ENCODE measurements at regions not wholly inside any gene's neighbourhood (a gene's known extent, or its start where the extent isn't known, plus 50 kb on each side); places are given as distances from the start of the nearest gene placed in this dataset.

DNA sequence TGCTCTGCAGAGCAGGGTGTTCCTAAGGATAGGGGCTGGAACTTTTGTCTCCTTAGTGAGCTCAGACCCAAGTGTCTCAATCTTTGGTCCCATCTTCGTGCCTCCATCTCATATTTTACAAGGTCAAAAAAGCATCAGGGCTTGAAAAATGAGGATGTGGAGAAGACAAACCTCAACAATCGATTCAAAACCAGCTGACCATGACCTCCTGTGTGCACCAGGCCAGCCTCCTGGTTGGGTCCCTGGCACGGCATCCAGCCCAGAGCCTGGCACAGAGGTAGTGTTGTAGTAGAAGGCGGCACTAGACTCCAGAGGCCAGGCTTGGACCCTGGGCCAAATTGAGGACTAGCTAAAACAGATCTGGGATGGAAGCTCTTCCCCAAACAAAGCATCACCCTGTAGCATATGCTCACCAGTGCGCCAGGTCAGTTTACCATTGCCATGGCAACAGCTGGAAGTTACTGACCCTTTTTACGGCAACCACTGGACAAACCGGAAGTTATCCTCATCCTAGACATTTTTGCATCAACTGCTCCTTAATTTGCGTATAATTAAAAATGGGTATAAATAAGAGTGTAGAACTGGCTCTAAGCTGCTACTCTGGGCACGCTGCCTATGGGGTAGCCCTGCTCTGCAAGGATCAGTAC is 69.3 kb upstream of the BLCAP start:
- DNase-seq = no peak

DNA sequence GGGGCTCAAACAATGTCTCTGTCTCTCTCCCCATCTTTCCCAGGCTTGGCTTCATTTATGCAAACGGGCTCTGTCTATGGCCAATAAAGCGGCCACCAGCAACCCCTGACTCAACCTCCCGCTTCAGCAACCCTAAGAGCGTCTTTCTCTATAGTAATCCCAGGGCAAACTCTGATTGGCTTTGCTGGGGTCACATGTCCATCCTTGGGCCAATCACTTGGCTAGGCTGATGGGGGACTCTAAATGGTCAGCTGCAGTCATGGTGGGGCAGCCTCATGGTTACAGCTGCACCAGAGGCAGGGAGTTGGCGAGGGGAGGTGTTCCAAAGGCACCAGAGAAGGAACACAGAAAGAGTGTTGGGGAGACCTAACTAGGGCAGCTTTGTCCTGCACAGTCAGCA is 68.5 kb upstream of the BLCAP start:
- no peak for DNase-seq

GRCh38 chr20:37593710-37594109 is 66.0 kb upstream of the BLCAP start:
- no peak for DNase-seq

DNA sequence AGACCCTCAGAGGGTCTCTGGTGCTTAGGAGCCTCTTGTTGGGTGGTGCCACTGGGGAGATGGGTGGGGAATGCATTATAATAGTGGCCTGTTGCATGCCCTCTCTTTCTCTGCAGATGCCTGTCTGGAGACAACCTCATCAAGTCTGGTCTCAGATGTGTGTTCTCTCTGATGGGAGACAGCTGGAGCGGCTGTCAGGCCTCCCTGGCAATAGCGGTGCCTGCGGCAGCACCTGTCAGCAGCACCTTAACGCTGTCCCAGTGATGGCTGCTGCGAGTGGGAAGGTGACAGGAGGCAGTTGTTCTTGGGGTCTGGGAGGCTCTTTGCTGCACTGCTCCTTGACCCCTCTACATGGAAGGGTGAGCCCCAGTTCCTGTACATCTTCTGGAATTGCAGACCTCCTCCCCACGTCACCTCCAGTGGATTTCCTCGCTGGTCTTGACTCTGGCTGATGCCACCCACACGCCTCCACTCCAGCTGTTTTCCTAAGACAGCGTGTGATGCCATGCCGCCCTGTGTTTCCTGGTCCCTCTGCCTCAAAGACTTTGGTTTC is 63.3 kb upstream of the BLCAP start:
- DNase-seq = no peak

DNA sequence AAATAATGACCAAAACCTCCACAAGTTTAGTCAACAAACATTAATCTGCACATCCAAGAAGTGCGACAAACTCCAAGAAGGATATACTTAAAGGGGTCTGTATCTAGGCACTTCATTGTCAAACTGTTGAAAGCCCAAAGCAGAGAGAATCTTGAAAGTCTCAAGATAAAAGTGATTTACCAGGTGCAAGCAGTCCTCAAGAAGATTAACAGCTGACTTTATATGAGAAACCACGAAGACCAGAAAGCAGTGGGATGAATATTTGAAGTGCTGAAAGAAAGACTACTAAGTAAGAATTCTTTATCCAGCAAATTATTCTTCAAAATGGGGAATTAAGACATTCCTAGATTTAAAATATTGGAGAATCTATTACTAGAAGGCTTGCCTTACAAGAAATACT is 58.4 kb upstream of the BLCAP start:
- no peak for DNase-seq

DNA sequence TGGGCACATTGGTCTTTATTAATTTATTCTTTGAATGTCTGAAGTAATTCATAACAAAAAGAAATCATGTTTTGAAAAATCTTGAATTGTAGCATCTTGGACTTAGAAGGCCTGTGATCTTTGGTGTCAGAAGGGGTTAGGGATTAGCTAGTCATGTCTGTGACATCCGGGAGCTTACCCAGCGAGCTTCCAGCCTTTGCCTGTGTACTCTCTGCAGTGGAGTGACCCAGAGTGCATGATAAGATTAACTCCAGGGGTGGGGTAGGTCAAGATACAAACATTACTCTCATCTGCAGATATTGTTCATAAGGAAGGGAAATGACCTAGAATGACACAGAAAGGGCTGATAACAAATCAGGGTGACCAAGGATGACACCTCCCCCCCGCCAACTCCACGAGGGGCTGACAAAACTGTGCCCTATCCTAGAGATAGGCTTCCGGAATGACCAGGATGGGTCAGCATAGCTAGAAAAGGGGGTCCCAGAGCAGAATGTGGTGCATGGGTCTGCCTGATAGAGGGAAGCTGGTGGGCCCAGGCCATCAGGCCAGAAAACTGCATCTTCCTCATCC is 56.6 kb upstream of the BLCAP start:
- DNase-seq = no peak

- DNase-seq = no peak
These were observed 53.6 kb upstream of the BLCAP start for GRCh38 chr20:37581246-37581645.

DNA sequence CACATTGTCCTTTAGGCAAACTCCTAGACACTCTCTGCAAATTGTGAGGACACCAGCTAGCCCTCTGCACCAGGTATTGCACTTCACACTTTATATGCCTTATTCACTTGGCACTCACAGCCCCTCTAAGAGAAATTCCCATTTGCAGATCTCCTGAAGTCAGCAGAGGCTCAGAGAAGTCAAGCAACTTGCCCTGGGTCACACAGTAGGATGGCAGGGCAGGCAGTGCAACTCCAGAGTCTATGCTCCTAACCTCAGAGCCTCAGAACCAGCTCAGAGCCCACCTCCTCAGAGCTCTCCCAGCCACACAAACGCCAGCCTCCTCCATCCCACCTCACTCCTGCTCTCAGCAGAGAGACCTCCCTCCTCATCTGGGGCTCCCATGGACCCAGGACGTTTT is 52.4 kb upstream of the BLCAP start:
- DNase-seq = no peak

- DNase-seq = peak; percentile 78
These were observed 51.4 kb upstream of the BLCAP start for GRCh38 chr20:37579106-37579505.

DNA sequence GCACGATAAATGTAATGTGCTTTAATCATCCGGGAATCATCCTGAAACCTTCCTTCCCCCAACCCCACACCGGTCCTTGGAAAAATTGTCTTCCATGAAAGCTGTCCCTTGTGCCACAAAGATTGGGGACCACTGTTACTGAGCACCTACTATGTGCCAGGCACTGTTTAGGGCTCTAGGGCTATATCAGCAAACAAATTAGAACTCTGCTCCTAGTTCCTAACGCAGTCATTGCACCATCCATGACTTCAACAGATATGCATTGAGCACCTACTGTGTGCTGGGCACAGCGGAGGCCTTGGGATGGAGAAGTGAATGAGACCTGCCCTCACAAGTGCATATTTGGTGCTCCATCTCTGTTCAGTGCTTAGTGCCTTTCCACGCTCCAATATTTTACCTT is 50.3 kb upstream of the BLCAP start:
- DNase-seq = no peak
